Skeletal muscle satellite cell (primary cell): ENCODE measurements at regions not wholly inside any gene's neighbourhood (a gene's known extent, or its start where the extent isn't known, plus 50 kb on each side); places are given as distances from the start of the nearest gene placed in this dataset.

Source experiments
- H3K27me3 ChIP-seq: 2 replicates; pipeline ENCODE4 v1.7.0; 2013; ENCODE audit warnings: low read length; ENCODE audit not compliant: control insufficient read depth, insufficient read depth
- H3K36me3 ChIP-seq: 2 replicates; pipeline ENCODE4 v1.7.0; 2013; ENCODE audit warnings: mild to moderate bottlenecking, control low read depth, low read length; ENCODE audit not compliant: insufficient read depth
- H3K4me1 ChIP-seq: 2 replicates; pipeline ENCODE4 v1.7.0; 2013; ENCODE audit warnings: low read length; ENCODE audit not compliant: control insufficient read depth, insufficient read depth
- H3K4me2 ChIP-seq: 2 replicates; pipeline ENCODE4 v1.7.0; 2013; ENCODE audit warnings: mild to moderate bottlenecking, low read length
- H3K4me3 ChIP-seq: 2 replicates; pipeline ENCODE4 v1.7.0; 2013; ENCODE audit warnings: low read length
- H3K9ac ChIP-seq: 2 replicates; pipeline ENCODE4 v1.7.0; 2013; ENCODE audit warnings: mild to moderate bottlenecking, low read depth, low read length, moderate library complexity
- H3K9me3 ChIP-seq: replicated peaks from 2 replicates; pipeline ENCODE4 v1.7.0; 2013; ENCODE audit warnings: mild to moderate bottlenecking, control low read depth, low read length

GRCh38 chr6:169868458-169868857 lies 117.0 kb downstream of the ERMARD start:
- no peaks in the 10 kb centered on the region for H3K4me1 ChIP-seq
- no peaks in the 10 kb centered on the region for H3K36me3 ChIP-seq
- no peaks in the 10 kb centered on the region for H3K27me3 ChIP-seq
- H3K4me2 ChIP-seq = no peak overlapping the region
- no peak overlapping the region for H3K4me3 ChIP-seq
- H3K9ac ChIP-seq = no peak overlapping the region
- peaks cover 7% of the 10 kb centered on the region for H3K9me3 ChIP-seq

- peaks cover 7% of the 10 kb centered on the region for H3K9me3 ChIP-seq
- H3K27me3 ChIP-seq = no peaks in the 10 kb centered on the region
- no peaks in the 10 kb centered on the region for H3K4me1 ChIP-seq
- no peak overlapping the region for H3K9ac ChIP-seq
- no peak overlapping the region for H3K4me3 ChIP-seq
- H3K36me3 ChIP-seq = no peaks in the 10 kb centered on the region
- no peak overlapping the region for H3K4me2 ChIP-seq
Measured at GRCh38 chr6:169867751-169868191, 116.3 kb downstream of the ERMARD start.

GRCh38 chr6:169866668-169867521 lies 115.5 kb downstream of the ERMARD start:
- Histone ChIP-seq H3K9ac (no peak overlapping the region), H3K9me3 (peaks cover 7% of the 10 kb centered on the region), H3K4me1 (no peaks in the 10 kb centered on the region), H3K4me3 (no peak overlapping the region), H3K36me3 (no peaks in the 10 kb centered on the region), H3K4me2 (no peak overlapping the region), H3K27me3 (no peaks in the 10 kb centered on the region)

GRCh38 chr6:169866140-169866534 lies 114.7 kb downstream of the ERMARD start:
- Histone ChIP-seq H3K9me3 (peaks cover 7% of the 10 kb centered on the region), H3K4me1 (no peaks in the 10 kb centered on the region), H3K4me2 (no peak overlapping the region), H3K9ac (no peak overlapping the region), H3K27me3 (no peaks in the 10 kb centered on the region), H3K4me3 (no peak overlapping the region), H3K36me3 (no peaks in the 10 kb centered on the region)

- H3K9me3 ChIP-seq = peaks cover 4% of the 10 kb centered on the region
Measured at GRCh38 chr6:169865346-169866139, 114.1 kb downstream of the ERMARD start.

GRCh38 chr6:169864148-169865020 lies 113.0 kb downstream of the ERMARD start:
- H3K36me3 ChIP-seq = no peaks in the 10 kb centered on the region
- no peak overlapping the region for H3K9ac ChIP-seq
- no peaks in the 10 kb centered on the region for H3K27me3 ChIP-seq
- H3K9me3 ChIP-seq = peaks cover 8% of the 10 kb centered on the region
- no peaks in the 10 kb centered on the region for H3K4me1 ChIP-seq
- H3K4me2 ChIP-seq = no peak overlapping the region
- no peak overlapping the region for H3K4me3 ChIP-seq

More at GRCh38 chr6:169865346-169866139, 114.1 kb downstream of the ERMARD start:
- Histone ChIP-seq H3K27me3 (no peaks in the 10 kb centered on the region), H3K9ac (no peak overlapping the region), H3K4me1 (no peaks in the 10 kb centered on the region), H3K4me2 (no peak overlapping the region), H3K4me3 (no peak overlapping the region), H3K36me3 (no peaks in the 10 kb centered on the region)

GRCh38 chr6:169863710-169864109 lies 112.3 kb downstream of the ERMARD start:
- no peak overlapping the region for H3K4me2 ChIP-seq
- H3K27me3 ChIP-seq = no peaks in the 10 kb centered on the region
- no peaks in the 10 kb centered on the region for H3K4me1 ChIP-seq
- no peak overlapping the region for H3K4me3 ChIP-seq
- H3K9me3 ChIP-seq = peaks cover 10% of the 10 kb centered on the region
- no peaks in the 10 kb centered on the region for H3K36me3 ChIP-seq
- H3K9ac ChIP-seq = no peak overlapping the region

- H3K36me3 ChIP-seq = no peaks in the 10 kb centered on the region
- H3K4me1 ChIP-seq = no peaks in the 10 kb centered on the region
- no peak overlapping the region for H3K4me2 ChIP-seq
- no peak overlapping the region for H3K4me3 ChIP-seq
- H3K27me3 ChIP-seq = no peaks in the 10 kb centered on the region
- H3K9ac ChIP-seq = no peak overlapping the region
- H3K9me3 ChIP-seq = peaks cover 17% of the 10 kb centered on the region
Measured at GRCh38 chr6:169862892-169863525, 111.6 kb downstream of the ERMARD start.

- H3K36me3 ChIP-seq = no peaks in the 10 kb centered on the region
- H3K9ac ChIP-seq = no peak overlapping the region
- peaks cover 20% of the 10 kb centered on the region for H3K9me3 ChIP-seq
- no peak overlapping the region for H3K4me3 ChIP-seq
- no peaks in the 10 kb centered on the region for H3K4me1 ChIP-seq
- H3K27me3 ChIP-seq = no peaks in the 10 kb centered on the region
- no peak overlapping the region for H3K4me2 ChIP-seq
Measured at GRCh38 chr6:169862043-169862891, 110.8 kb downstream of the ERMARD start.

- no peaks in the 10 kb centered on the region for H3K4me1 ChIP-seq
- no peak overlapping the region for H3K4me3 ChIP-seq
- peaks cover 20% of the 10 kb centered on the region for H3K9me3 ChIP-seq
- no peak overlapping the region for H3K9ac ChIP-seq
- no peaks in the 10 kb centered on the region for H3K27me3 ChIP-seq
- no peak overlapping the region for H3K4me2 ChIP-seq
- H3K36me3 ChIP-seq = no peaks in the 10 kb centered on the region
Measured at GRCh38 chr6:169861431-169862042, 110.1 kb downstream of the ERMARD start.
